ENCODE measurements at regions not wholly inside any gene's neighbourhood (a gene's known extent, or its start where the extent isn't known, plus 50 kb on each side); places are given as distances from the start of the nearest gene placed in this dataset.

GRCh38 chr13:83485101-83485500, 397.2 kb downstream of the SLITRK1 start:
- H3K4me1 ChIP-seq (ENCODE audit: insufficient read depth, low read length, poor library complexity, severe bottlenecking), result no peaks in the 10 kb centered on the region
- no peaks in the 10 kb centered on the region for H3K79me2 ChIP-seq (ENCODE audit: insufficient read depth, low read depth, low read length)
- intact Hi-C loops (cut with micrococcal nuclease; ENCODE audit: unreplicated experiment), result no loop called here
- no peaks in the 10 kb centered on the region for H3K9me2 ChIP-seq (ENCODE audit: insufficient read depth, low read length)
- CTCF ChIA-PET (ENCODE audit: unreplicated experiment), result no interaction called here
- TF ChIP-seq, protein P1, sequence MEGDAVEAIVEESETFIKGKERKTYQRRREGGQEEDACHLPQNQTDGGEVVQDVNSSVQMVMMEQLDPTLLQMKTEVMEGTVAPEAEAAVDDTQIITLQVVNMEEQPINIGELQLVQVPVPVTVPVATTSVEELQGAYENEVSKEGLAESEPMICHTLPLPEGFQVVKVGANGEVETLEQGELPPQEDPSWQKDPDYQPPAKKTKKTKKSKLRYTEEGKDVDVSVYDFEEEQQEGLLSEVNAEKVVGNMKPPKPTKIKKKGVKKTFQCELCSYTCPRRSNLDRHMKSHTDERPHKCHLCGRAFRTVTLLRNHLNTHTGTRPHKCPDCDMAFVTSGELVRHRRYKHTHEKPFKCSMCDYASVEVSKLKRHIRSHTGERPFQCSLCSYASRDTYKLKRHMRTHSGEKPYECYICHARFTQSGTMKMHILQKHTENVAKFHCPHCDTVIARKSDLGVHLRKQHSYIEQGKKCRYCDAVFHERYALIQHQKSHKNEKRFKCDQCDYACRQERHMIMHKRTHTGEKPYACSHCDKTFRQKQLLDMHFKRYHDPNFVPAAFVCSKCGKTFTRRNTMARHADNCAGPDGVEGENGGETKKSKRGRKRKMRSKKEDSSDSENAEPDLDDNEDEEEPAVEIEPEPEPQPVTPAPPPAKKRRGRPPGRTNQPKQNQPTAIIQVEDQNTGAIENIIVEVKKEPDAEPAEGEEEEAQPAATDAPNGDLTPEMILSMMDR (conservative IDR thresholded peaks at IDR 0.05; ENCODE audit: low read length), result no peak
- no peak for TF ChIP-seq EZH2phosphoT487 (IDR thresholded peaks at IDR 0.05; ENCODE audit: borderline replicate concordance, low read depth, low read length)
- POLR2A ChIA-PET, result no interaction called here
- no TSS peak for BruUV-seq (replicated peaks)
- H2AFZ ChIP-seq (ENCODE audit: low read length), result no peak overlapping the region
- H4K20me1 ChIP-seq (ENCODE audit: insufficient read depth, low read length), result no peaks in the 10 kb centered on the region
- no peak overlapping the region for H3K4me3 ChIP-seq (ENCODE audit: low read depth, low read length, poor library complexity, severe bottlenecking)
- no peaks in the 10 kb centered on the region for H3K36me3 ChIP-seq (ENCODE audit: insufficient read depth, low read length)
- no peak for DNase-seq (ENCODE audit: low spot score)
- peaks cover 23% of the 10 kb centered on the region for H3K9me3 ChIP-seq (ENCODE audit: low read length)
- no peak overlapping the region for H3K27ac ChIP-seq (ENCODE audit: low read depth, low read length, poor library complexity, severe bottlenecking)
- H3K4me2 ChIP-seq (ENCODE audit: low read length), result no peak overlapping the region

GRCh38 chr13:83471011-83471410, 411.3 kb downstream of the SLITRK1 start:
- no peak for DNase-seq (ENCODE audit: low spot score)
- no peaks in the 10 kb centered on the region for H3K79me2 ChIP-seq (ENCODE audit: insufficient read depth, low read depth, low read length)
- no peaks in the 10 kb centered on the region for H4K20me1 ChIP-seq (ENCODE audit: insufficient read depth, low read length)
- H3K4me2 ChIP-seq (ENCODE audit: low read length), result no peak overlapping the region
- BruUV-seq (replicated peaks), result no TSS peak
- H3K4me1 ChIP-seq (ENCODE audit: insufficient read depth, low read length, poor library complexity, severe bottlenecking), result no peaks in the 10 kb centered on the region
- 0 out of 2 replicates have a peak, but pooled peaks cover 4% of the 10 kb centered on the region for H3K9me3 ChIP-seq (ENCODE audit: low read length)
- POLR2A ChIA-PET, result no interaction called here
- no peak overlapping the region for H2AFZ ChIP-seq (ENCODE audit: low read length)
- CTCF ChIA-PET (ENCODE audit: unreplicated experiment), result no interaction called here
- no peak overlapping the region for H3K4me3 ChIP-seq (ENCODE audit: low read depth, low read length, poor library complexity, severe bottlenecking)
- H3K36me3 ChIP-seq (ENCODE audit: insufficient read depth, low read length), result no peaks in the 10 kb centered on the region
- no peaks in the 10 kb centered on the region for H3K9me2 ChIP-seq (ENCODE audit: insufficient read depth, low read length)
- H3K27ac ChIP-seq (ENCODE audit: low read depth, low read length, poor library complexity, severe bottlenecking), result no peak overlapping the region
- no peak for TF ChIP-seq EZH2phosphoT487 (IDR thresholded peaks at IDR 0.05; ENCODE audit: borderline replicate concordance, low read depth, low read length)
- TF ChIP-seq, protein P1 (conservative IDR thresholded peaks at IDR 0.05; ENCODE audit: low read length), result no peak
- intact Hi-C loops (cut with micrococcal nuclease; ENCODE audit: unreplicated experiment), result no loop called here

DNA sequence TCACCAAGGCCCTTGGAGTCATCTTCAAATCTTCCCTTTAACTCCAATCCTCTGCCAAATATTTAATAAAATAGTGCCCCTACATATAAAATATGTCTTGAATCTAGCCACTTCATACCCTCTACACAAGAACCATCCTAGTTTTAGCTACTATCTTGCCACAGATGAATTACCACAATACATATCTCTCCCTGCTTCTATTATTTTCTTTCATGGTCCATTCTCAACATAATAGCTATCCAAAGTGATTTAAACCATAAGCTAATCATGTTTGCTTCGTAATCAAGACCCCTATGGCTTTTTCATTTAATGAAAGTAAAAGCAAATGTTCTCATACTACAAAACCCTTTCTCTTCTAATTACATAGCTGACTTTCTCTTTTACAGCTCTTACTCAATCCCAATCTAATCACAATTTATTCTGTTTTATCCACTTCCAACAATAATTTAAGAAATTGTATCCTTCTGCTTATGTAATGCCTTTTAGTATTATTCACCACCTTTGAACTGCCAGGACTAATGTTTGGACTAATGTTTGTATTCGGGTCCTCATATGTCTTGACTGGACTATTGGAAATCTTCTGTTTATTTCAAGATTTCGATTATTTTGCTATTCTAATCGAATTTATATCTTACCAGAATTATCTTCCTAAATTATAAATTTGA, 412.0 kb downstream of the SLITRK1 start:
- no peak overlapping the region for H3K27ac ChIP-seq (ENCODE audit: low read depth, low read length, poor library complexity, severe bottlenecking)
- no peaks in the 10 kb centered on the region for H4K20me1 ChIP-seq (ENCODE audit: insufficient read depth, low read length)
- no peak for TF ChIP-seq EZH2phosphoT487 (IDR thresholded peaks at IDR 0.05; ENCODE audit: borderline replicate concordance, low read depth, low read length)
- TF ChIP-seq, protein P1 (conservative IDR thresholded peaks at IDR 0.05; ENCODE audit: low read length), result no peak
- intact Hi-C loops (cut with micrococcal nuclease; ENCODE audit: unreplicated experiment), result no loop called here
- BruUV-seq (replicated peaks), result no TSS peak
- DNase-seq (ENCODE audit: low spot score), result no peak
- H3K79me2 ChIP-seq (ENCODE audit: insufficient read depth, low read depth, low read length), result no peaks in the 10 kb centered on the region
- no peaks in the 10 kb centered on the region for H3K36me3 ChIP-seq (ENCODE audit: insufficient read depth, low read length)
- H3K4me2 ChIP-seq (ENCODE audit: low read length), result no peak overlapping the region
- H3K4me3 ChIP-seq (ENCODE audit: low read depth, low read length, poor library complexity, severe bottlenecking), result no peak overlapping the region
- H2AFZ ChIP-seq (ENCODE audit: low read length), result no peak overlapping the region
- ChIA-PET POLR2A (no interaction called here), CTCF (ENCODE audit: unreplicated experiment) (no interaction called here)
- no peaks in the 10 kb centered on the region for H3K4me1 ChIP-seq (ENCODE audit: insufficient read depth, low read length, poor library complexity, severe bottlenecking)
- H3K9me3 ChIP-seq (ENCODE audit: low read length), result 0 out of 2 replicates have a peak, but pooled peaks cover under 1% of the 10 kb centered on the region
- no peaks in the 10 kb centered on the region for H3K9me2 ChIP-seq (ENCODE audit: insufficient read depth, low read length)
